Embryonic facial prominence (tissue), 1 donor: ENCODE measurements at regions not wholly inside any gene's neighbourhood (a gene's known extent, or its start where the extent isn't known, plus 50 kb on each side); places are given as distances from the start of the nearest gene placed in this dataset.

ENCODE experiments used
- DNase-seq: peaks from one replicate; pipeline ENCODE4 v3.0.0-alpha.2; 2016; ENCODE audit errors: extremely low spot score

DNA sequence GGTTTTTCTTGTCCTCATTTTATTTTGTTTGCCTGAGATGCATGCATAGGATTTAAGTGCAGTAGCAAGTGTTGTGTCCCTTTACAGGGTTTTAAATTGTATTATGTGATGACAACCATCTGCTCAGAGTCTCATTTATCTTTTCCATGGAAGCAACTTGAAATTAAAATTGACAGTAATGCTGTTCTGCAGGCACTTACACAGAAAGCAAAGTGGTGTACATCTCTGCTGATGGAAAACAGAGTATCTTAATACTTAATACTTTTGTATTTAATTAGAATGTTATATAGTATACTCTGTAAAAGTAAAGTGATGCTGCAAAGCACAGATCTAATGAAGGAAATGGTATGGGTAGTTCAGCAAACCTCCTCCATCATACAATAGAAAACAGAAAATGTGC is 482.9 kb downstream of the POM121L12 start:
- DNase-seq: no peak

- DNase-seq: no peak
Observed at GRCh38 chr7:53520841-53521240, 485.4 kb downstream of the POM121L12 start.

GRCh38 chr7:53521638-53522184 is 486.3 kb downstream of the POM121L12 start:
- DNase-seq: no peak

- DNase-seq: no peak
Observed at GRCh38 chr7:53539558-53539957, 504.1 kb downstream of the POM121L12 start.

- no peak for DNase-seq
Observed at GRCh38 chr7:53541475-53541874, 506.0 kb downstream of the POM121L12 start.

DNA sequence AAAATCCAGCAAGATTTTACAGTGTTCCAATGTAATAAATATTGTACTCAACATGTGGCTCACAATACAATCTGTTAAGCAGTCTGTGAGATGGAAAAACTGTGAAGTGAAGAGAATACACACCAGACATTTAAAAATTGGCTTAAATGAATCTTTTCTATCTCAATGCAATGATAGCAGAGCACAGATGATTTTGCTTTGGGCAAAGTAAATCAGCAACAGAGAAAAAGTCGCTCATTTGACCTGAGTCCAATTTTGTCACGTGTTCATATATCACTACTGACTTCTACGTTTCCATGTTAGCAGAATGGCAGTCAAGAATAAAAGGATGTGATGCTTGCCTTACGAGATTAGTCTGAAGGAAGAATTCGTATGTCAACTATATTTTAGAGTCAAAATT is 506.7 kb downstream of the POM121L12 start:
- no peak for DNase-seq
